ENCODE measurements at regions not wholly inside any gene's neighbourhood (a gene's known extent, or its start where the extent isn't known, plus 50 kb on each side); places are given as distances from the start of the nearest gene placed in this dataset.

GRCh38 chr16:80263848-80264694 lies 276.7 kb upstream of the DYNLRB2 start:
- DNase-seq (no peak), ATAC-seq (ENCODE audit: low read depth) (no peak)
- Mint-ChIP-seq H3K9me3 (no peaks in the 10 kb centered on the region), H3K36me3 (ENCODE audit: low read depth) (no peaks in the 10 kb centered on the region), H3K4me3 (no peak overlapping the region), H3K27ac (no peak overlapping the region), H3K27me3 (peaks cover 14% of the 10 kb centered on the region), H3K4me1 (no peaks in the 10 kb centered on the region)
- intact Hi-C loops (cut with micrococcal nuclease) = no loop called here
- TF ChIP-seq CTCF (IDR thresholded peaks at IDR 0.05) = no peak
- ChIA-PET POLR2A (no interaction called here), CTCF (no interaction called here)

DNA sequence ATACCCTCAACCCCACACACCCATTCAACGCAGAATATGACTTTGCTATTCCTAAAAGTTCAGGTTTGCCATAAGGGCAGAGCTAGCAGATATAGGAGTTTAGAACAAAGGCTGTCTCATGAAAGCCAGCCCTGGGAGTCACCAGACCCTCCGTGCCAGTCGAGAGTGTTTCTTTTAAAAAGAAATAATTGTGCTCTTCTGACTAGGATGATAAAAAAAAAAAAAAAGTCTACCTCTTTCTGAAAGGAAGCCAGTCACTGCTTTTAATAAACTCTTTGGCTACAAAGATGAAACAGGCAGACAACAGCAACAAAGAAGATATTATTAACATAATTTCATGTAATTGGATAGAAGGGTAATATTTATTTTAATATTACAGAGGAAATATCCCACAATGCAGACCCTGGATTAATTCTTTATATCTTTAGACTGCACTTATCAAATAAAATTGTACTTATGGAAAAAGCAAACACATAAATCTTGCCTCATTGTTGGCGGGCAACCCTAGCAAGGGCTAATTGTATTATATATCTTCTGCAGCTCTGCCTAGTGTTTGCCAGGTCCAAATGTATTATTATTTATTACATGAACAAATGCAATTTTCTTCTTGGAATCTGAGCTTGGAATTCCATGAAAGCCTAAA lies 277.5 kb upstream of the DYNLRB2 start:
- DNase-seq (no peak), ATAC-seq (ENCODE audit: low read depth) (no peak)
- Mint-ChIP-seq H3K27me3 (peaks cover 14% of the 10 kb centered on the region), H3K4me1 (no peaks in the 10 kb centered on the region), H3K4me3 (no peak overlapping the region), H3K36me3 (ENCODE audit: low read depth) (no peaks in the 10 kb centered on the region), H3K27ac (no peak overlapping the region), H3K9me3 (no peaks in the 10 kb centered on the region)
- TF ChIP-seq CTCF (IDR thresholded peaks at IDR 0.05) = no peak
- CTCF ChIA-PET = no interaction called here
- intact Hi-C loops (cut with micrococcal nuclease) = no loop called here
- POLR2A ChIA-PET = no interaction called here

DNA sequence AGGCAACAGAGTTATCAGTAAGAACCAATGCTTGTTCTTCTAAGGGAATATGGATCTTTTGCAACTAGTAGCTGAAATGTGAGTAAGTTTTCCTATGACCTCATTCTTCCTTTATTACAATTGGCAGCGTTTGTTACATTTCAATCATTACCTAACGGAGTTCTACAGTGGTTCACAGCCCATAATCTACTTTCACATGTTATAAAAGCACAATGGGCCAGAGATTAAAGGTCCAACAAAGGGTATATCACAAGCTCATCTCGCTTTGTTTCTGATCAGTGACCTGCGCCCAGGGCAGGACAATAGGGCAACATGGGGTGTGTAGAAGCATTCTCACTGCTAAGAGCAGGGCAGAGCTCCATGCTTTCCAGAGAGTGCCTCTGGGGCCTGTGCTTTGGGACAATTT lies 279.9 kb upstream of the DYNLRB2 start:
- Mint-ChIP-seq H3K4me3 (no peak overlapping the region), H3K27ac (no peak overlapping the region), H3K36me3 (ENCODE audit: low read depth) (no peaks in the 10 kb centered on the region), H3K9me3 (no peaks in the 10 kb centered on the region), H3K4me1 (no peaks in the 10 kb centered on the region), H3K27me3 (peaks cover 14% of the 10 kb centered on the region)
- POLR2A ChIA-PET = no interaction called here
- TF ChIP-seq CTCF (IDR thresholded peaks at IDR 0.05) = no peak
- ATAC-seq (ENCODE audit: low read depth) (no peak), DNase-seq (no peak)
- CTCF ChIA-PET = no interaction called here
- intact Hi-C loops (cut with micrococcal nuclease) = no loop called here

- Mint-ChIP-seq H3K27ac (no peak overlapping the region), H3K4me3 (no peak overlapping the region), H3K4me1 (no peaks in the 10 kb centered on the region), H3K9me3 (no peaks in the 10 kb centered on the region), H3K27me3 (peaks cover 7% of the 10 kb centered on the region), H3K36me3 (ENCODE audit: low read depth) (no peaks in the 10 kb centered on the region)
- ATAC-seq (ENCODE audit: low read depth) (no peak), DNase-seq (no peak)
- CTCF ChIA-PET = no interaction called here
- intact Hi-C loops (cut with micrococcal nuclease) = no loop called here
- POLR2A ChIA-PET = no interaction called here
- TF ChIP-seq CTCF (IDR thresholded peaks at IDR 0.05) = no peak
Measured at GRCh38 chr16:80259290-80259805, 281.4 kb upstream of the DYNLRB2 start.

GRCh38 chr16:80258407-80258806 lies 282.4 kb upstream of the DYNLRB2 start:
- Mint-ChIP-seq H3K36me3 (ENCODE audit: low read depth) (no peaks in the 10 kb centered on the region), H3K9me3 (no peaks in the 10 kb centered on the region), H3K27me3 (peaks cover 4% of the 10 kb centered on the region), H3K27ac (no peak overlapping the region), H3K4me1 (no peaks in the 10 kb centered on the region), H3K4me3 (no peak overlapping the region)
- intact Hi-C loops (cut with micrococcal nuclease) = no loop called here
- no peak for TF ChIP-seq CTCF (IDR thresholded peaks at IDR 0.05)
- DNase-seq = no peak
- CTCF ChIA-PET = no interaction called here
- POLR2A ChIA-PET = no interaction called here
- ATAC-seq (ENCODE audit: low read depth) = no peak
